Stimulated activated CD4-positive, alpha-beta T cell treated with anti-CD3 and anti-CD28 coated beads, TNF-alpha, amount 100 ng/mL, for 48 hours (primary cell): ENCODE measurements at regions not wholly inside any gene's neighbourhood (a gene's known extent, or its start where the extent isn't known, plus 50 kb on each side); places are given as distances from the start of the nearest gene placed in this dataset.

Experiments
- DNase-seq, 3 donors: peaks; one replicate each; pipeline ENCODE4 v3.0.0-alpha.2; 2020; ENCODE audit warnings: low read depth in 3 of 3

GRCh38 chr16:86196687-86197391, 297.9 kb downstream of the IRF8 start:
- DNase-seq = no peak

DNA sequence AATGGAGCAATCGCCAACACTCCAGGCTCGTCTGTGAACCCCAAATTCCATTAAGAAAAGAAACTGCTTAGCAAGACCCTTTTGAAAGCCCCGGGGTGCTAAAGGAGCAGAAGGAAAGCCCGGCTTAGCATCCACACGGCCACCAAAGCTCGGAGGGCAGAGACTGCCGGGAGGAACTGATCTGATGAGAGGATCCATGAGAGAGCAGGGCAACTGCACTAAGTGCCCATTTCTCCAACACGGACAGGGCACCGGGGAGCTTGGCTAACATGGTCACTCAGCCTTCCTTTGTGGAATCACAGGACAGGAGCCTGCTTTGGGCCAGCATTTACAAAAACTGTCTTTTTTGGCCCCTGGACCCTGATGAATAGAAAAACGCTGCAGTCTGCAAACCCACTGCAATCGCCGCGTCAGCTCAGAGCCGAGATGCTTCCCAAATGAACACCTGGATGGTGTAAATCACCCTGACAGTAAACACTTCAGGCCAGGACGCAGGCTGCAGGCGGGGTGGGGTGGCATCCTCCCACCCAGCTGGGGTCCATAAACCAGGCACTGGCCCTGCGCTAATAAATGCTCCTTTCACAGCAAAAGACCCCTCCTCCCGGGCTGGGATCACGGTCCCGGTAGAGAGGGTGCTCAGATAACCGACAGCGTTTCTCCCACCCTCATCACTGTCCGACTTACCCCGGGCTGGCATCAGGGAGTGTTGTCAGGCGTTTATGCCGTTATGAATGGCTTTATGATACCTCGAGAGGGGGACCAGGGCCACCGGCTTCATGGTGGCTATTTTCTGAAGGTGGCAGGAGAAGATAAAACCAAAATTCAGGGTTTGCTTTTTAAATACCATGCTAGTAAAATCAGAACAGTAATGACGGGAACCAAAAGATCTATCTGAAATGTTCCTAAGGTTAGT, 299.5 kb downstream of the IRF8 start:
- no peak for DNase-seq

DNA sequence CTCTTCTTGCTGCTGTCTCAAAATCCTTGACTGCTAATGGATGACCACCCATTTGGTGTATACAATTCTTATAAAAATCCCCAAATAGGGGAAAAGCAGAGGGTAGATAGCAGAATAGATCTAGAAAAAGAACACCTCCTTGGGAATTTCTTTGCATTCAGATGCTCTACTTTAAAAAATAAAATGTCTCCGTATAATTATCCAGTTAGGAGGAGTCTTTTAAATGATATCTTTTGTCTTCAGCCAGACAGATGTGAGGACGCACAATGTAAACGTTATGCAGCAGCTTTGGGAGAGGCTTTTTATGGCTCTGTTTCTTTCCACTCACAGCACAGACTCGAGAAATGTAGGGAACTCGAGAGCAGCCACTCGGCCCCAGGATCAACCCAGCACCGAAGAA, 300.2 kb downstream of the IRF8 start:
- DNase-seq = no peak

- no peak for DNase-seq
Observed at GRCh38 chr16:86199871-86200695, 301.1 kb downstream of the IRF8 start.

- DNase-seq = no peak
Observed at GRCh38 chr16:86200722-86201121, 301.8 kb downstream of the IRF8 start.

DNA sequence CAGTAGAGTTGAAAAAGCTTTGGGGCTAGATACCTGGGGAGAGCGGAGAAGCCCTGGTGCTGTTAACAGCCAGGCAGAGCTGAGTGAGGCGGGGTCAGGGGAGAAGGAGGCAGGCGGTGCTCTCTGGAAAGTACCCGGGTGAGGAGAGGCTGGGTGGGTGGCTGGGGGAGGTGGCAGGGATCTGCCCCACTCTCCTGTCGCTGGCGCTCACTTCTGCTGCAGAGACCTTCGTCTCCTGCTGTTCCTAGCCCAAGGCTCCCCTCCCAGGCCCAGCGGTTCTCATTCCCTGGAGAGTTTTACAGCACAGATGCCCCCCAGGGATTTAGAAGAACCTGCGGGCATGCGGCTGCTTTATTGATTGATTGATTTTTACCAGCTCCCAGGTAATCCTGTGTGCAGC, 302.8 kb downstream of the IRF8 start:
- no peak for DNase-seq

DNA sequence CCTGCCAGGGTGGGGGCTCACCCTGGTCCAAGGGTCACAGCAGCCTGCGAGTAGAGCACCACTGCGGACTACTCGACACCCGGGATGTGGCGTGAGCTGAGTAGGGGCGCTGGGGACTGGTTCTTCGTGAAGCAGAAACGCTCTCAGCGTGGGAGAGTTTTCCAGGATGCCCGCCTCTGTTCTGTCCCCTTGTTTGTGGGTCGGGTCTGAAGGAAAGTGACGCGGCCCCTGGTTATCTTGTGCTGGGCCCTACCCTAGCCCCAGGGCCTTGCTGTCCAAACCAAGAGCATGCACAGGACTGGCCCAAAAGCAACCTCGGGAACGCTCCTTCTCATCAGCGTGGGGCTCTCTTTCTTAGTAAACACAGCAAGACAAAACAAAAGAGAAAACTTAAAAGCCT, 303.3 kb downstream of the IRF8 start:
- no peak for DNase-seq

DNA sequence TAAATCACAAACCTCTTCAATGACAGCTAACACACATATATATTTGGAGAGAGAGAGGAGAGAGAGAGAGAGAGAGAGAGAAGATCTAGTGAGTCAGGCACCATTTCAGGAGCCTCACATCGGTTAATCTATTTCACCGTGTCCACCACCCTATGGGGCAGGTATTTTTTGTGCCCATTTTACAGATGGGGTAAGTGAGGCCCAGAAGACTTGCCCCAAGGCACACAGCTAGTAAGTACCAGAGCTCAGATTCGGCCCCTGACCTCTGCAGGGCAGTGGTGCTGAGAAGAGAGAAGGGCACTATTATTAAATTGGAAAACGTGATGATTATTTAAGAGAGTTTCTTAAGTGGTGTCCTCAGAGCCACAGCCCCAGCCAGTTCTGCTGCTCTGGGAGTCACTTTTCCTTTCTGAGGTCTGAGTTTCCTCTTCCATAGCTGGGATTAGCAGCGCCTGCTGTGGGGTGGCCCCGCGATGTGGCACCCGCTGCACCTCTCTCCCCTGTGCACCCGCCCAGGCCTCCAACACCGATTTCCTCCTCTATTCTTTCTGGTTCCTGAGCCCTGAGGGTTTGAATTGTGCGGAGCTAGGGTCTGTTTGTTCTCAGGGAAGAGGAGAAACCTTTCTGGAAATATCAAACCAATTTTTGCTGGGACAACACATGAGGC, 303.9 kb downstream of the IRF8 start:
- DNase-seq = no peak

- DNase-seq = no peak
Observed at GRCh38 chr16:86203557-86204275, 304.8 kb downstream of the IRF8 start.

GRCh38 chr16:86205521-86206245, 304.6 kb upstream of the FOXF1 start:
- DNase-seq = no peak

DNA sequence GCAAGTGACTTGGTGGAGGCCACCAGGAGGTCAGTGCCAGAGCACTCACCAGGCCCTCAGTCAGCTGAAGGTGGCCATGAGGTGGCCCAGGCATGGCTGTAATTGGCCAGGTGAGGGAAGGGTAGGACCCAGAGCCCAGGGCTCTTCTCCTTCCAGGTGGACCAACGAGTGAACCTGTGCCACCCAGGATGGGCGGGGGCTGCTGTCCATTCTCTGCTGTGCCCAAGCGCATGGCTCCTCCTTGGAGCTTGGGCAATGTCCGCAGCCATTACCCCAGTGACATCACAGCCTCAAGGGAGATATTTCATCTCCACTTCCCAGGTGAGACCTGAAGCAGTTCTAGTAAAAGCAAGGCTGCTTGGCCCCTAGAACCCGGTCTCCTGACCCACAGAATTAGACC, 303.0 kb upstream of the FOXF1 start:
- no peak for DNase-seq

DNA sequence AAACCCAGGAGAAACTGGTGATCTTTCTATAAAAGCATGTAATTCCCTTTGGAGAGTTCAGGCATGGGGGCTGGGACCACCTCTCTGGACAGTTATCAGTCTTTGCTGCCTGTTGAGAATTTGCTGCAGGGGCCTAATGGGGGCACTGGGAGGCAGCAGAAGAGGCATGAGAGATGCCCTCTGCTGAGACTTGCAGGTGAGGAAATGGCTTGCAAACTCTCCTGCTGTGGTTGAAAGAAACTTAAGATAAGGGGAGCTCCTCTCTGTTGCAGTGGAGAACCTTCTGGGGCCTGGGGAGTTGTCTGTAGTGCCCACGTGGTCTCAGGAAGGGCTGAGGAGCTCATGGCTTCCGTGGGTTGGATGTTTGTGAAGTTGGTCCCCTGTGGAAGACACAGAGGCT, 301.1 kb upstream of the FOXF1 start:
- no peak for DNase-seq

GRCh38 chr16:86210403-86211193, 299.7 kb upstream of the FOXF1 start:
- no peak for DNase-seq

- no peak for DNase-seq
Observed at GRCh38 chr16:86211265-86211664, 299.1 kb upstream of the FOXF1 start.

DNA sequence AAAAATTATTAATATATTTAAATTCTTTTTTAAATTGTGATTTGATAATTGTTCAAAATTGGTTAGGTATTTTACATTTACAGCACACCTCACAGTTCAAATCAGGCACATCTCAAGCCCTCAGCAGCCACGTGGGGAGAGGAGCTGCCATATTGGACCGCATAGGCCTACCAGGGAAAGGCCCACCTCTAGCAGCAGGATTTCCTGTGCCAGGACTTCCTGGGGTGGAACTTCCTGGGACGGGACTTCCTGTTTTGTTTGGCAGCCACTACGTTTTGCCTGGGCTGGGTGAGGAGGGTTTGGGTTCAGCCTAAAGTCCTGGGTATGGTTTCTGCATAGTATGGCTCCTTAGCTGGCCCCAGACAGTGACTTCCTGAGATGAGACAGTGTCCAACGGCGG, 298.5 kb upstream of the FOXF1 start:
- no peak for DNase-seq

DNA sequence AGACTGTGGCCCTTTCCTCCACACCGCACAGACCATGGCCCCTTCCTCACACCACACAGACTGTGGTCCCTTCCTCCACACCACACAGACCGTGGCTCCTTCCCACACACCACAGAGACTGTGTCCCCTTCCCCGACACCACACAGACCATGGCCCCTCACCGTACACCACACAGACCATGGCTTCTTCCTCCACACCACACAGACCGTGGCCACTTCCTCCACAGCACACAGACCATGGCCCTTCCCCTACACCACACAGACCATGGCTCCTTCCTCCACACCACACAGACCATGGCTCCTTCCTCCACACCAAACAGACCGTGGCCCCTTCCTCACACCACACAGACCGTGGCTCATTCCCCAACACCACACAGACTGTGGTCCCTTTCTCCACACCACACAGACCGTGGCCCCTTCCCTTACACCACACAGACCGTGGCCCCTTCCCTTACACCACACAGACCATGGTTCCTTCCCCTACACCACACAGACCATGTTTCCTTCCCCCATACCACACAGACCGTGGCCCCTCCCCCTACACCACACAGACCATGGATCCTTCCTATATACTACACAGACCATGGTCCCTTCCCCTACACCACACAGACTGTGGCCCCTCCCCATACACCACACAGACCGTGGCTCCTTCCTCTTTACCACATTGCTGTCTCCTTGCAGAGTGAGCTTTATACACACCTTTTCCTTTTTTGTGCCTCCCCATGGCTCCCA, 297.5 kb upstream of the FOXF1 start:
- DNase-seq = no peak

- DNase-seq = no peak
Observed at GRCh38 chr16:86213437-86214205, 296.7 kb upstream of the FOXF1 start.
